Right lobe of liver (tissue), 6 donors: ENCODE measurements at regions not wholly inside any gene's neighbourhood (a gene's known extent, or its start where the extent isn't known, plus 50 kb on each side); places are given as distances from the start of the nearest gene placed in this dataset.

Source experiments
- ATAC-seq, 4 donors: fragments of 200-7000 bp; cut with Tn5 transposase; one replicate each; pipeline ENCODE4 v1.9.1; 2020; ENCODE audit warnings: mild to moderate bottlenecking in 4 of 4, moderate library complexity in 4 of 4
- DNase-seq, 3 donors: peaks; one replicate each; pipeline ENCODE4 v3.0.0-alpha.2; 2020
- H3K27ac ChIP-seq, 3 donors: fragments of 200-600 bp; one replicate each; pipeline ENCODE4 v1.8.0; 2022
- H3K27me3 ChIP-seq, 2 donors: fragments of 200-600 bp; one replicate each; pipeline ENCODE4 v1.8.0; 2022
- H3K36me3 ChIP-seq, 4 donors: fragments of 200-600 bp; sonication (generic) in 1 of 4; one replicate each; pipeline versions ENCODE4 v1.5.1 to v1.8.0; 2017 to 2022; ENCODE audit warnings: control low read depth in 1 of 4
- H3K4me1 ChIP-seq, 4 donors: fragments of 200-600 bp; sonication (generic) in 1 of 4; one replicate each; pipeline versions ENCODE4 v1.5.1 to v1.8.0; 2017 to 2022; ENCODE audit warnings: control low read depth in 1 of 4
- H3K4me3 ChIP-seq, 3 donors: fragments of 200-600 bp; one replicate each; pipeline ENCODE4 v1.8.0; 2022
- H3K9me3 ChIP-seq, 4 donors: fragments of 200-600 bp; sonication (generic) in 1 of 4; one replicate each; pipeline versions ENCODE4 v1.5.1 to v1.8.0; 2017 to 2022; ENCODE audit warnings: control low read depth in 1 of 4
- POLR2A ChIP-seq: fragments of 450-650 bp; IDR thresholded peaks from one replicate; pipeline ENCODE4 v1.6.1; 2017; ENCODE audit warnings: antibody characterized with exemption, mild to moderate bottlenecking
- WGBS: methylation state at CpG from one replicate; pipeline ENCODE4 v1.1.6; 2018; ENCODE audit warnings: low coverage, low lambda C conversion rate; ENCODE audit not compliant: insufficient coverage; ENCODE audit errors: missing lambda C conversion rate; 5-methylcytosine and 5-hydroxymethylcytosine counted together
- intact Hi-C, 2 donors: fragments of 100-400 bp; cut with DNase I; formaldehyde crosslinking; loops; one replicate each; pipeline versions ENCODE4 v1.11.2 to v1.14.1; 2022
- TF ChIP-seq, protein P1 (sequence below), 4 donors: fragments of 200-600 bp in 3 of 4; fragments of 450-650 bp in 1 of 4; IDR thresholded peaks; one replicate each; pipeline versions ENCODE4 v1.5.1 to v1.8.0; 2016 to 2022; ENCODE audit warnings: antibody characterized with exemption in 4 of 4, mild to moderate bottlenecking in 2 of 4
- donor health status: DM: no; HTN: yes; CAD: no.
- donor health status: DM: no; HTN: no; CAD: no.
- donor health status: DM: no; HTN: no; CAD: no.
- donor health status: DM: no; HTN: yes; CAD: no.
- donor health status: DM: no; HTN: yes; CAD: no.

- DNase-seq (no peak), ATAC-seq (no peak)
- TF ChIP-seq POLR2A = no peak
- TF ChIP-seq, protein P1, sequence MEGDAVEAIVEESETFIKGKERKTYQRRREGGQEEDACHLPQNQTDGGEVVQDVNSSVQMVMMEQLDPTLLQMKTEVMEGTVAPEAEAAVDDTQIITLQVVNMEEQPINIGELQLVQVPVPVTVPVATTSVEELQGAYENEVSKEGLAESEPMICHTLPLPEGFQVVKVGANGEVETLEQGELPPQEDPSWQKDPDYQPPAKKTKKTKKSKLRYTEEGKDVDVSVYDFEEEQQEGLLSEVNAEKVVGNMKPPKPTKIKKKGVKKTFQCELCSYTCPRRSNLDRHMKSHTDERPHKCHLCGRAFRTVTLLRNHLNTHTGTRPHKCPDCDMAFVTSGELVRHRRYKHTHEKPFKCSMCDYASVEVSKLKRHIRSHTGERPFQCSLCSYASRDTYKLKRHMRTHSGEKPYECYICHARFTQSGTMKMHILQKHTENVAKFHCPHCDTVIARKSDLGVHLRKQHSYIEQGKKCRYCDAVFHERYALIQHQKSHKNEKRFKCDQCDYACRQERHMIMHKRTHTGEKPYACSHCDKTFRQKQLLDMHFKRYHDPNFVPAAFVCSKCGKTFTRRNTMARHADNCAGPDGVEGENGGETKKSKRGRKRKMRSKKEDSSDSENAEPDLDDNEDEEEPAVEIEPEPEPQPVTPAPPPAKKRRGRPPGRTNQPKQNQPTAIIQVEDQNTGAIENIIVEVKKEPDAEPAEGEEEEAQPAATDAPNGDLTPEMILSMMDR (IDR thresholded peaks at IDR 0.05) = no peak
- no peaks in the 10 kb centered on the region for H3K27me3 ChIP-seq
- H3K4me1 ChIP-seq = no peaks in the 10 kb centered on the region
- no peaks in the 10 kb centered on the region for H3K36me3 ChIP-seq
- H3K9me3 ChIP-seq = no peaks in the 10 kb centered on the region
- intact Hi-C loops = no loop called here
- WGBS = 55% methylated on average over 5 of the region's 5 CpGs
- H3K4me3 ChIP-seq = no peak overlapping the region
- H3K27ac ChIP-seq = no peak overlapping the region
Measured at GRCh38 chr18:66707473-66707872, 103.6 kb upstream of the CDH19 start.

DNA sequence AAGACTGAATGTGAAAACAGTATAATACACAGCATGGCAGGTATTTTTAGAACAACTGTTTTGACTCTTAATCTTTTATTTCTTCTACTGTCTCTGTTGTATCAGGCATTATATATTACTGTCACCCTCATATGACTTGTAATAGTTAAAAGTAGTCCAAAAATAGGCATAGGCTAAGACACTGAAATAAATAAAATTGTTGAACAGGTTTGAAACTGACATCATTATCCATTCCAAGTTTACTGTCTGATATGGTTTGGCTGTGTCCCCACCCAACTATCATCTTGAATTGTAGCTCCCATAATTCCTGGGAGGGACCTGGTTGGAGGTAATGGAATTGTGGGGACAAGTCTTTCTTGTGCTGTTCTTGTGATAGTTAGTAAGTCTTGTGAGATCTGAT, 91.4 kb upstream of the CDH19 start:
- Histone ChIP-seq H3K4me3 (no peak overlapping the region), H3K4me1 (no peaks in the 10 kb centered on the region), H3K36me3 (no peaks in the 10 kb centered on the region), H3K9me3 (no peaks in the 10 kb centered on the region), H3K27me3 (no peaks in the 10 kb centered on the region), H3K27ac (no peak overlapping the region)
- DNase-seq (no peak), ATAC-seq (no peak)
- intact Hi-C loops = no loop called here
- no peak for TF ChIP-seq POLR2A
- TF ChIP-seq, protein P1 (IDR thresholded peaks at IDR 0.05) = no peak

GRCh38 chr18:66694852-66695251, 91.0 kb upstream of the CDH19 start:
- no peak overlapping the region for H3K27ac ChIP-seq
- intact Hi-C loops = no loop called here
- no peaks in the 10 kb centered on the region for H3K27me3 ChIP-seq
- no peaks in the 10 kb centered on the region for H3K9me3 ChIP-seq
- DNase-seq (no peak), ATAC-seq (no peak)
- no peaks in the 10 kb centered on the region for H3K36me3 ChIP-seq
- 45% methylated on average over 1 of the region's 1 CpG for WGBS
- no peak for TF ChIP-seq POLR2A
- TF ChIP-seq, protein P1 (IDR thresholded peaks at IDR 0.05) = no peak
- no peaks in the 10 kb centered on the region for H3K4me1 ChIP-seq
- H3K4me3 ChIP-seq = no peak overlapping the region

DNA sequence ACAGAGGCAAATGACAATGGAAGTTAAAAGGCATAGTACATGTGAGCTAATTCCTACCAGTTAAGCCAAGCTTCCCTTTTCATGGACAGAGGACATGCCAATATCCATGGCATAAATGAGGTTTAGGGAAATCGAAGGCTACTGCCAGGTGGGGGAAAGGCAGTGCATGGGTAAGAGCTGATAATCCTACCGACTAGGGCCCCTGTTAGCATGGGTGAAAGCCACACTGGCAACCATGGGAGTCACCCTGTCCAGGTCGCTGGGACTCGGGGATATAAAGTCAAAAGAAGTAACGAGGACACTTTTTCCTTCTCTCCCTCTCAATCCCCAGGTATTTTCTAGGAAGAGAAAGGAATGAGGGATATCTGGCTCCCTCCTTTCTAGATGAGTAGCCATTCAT, 83.7 kb upstream of the CDH19 start:
- H3K4me3 ChIP-seq = no peak overlapping the region
- H3K36me3 ChIP-seq = no peaks in the 10 kb centered on the region
- no peak overlapping the region for H3K27ac ChIP-seq
- no peak for TF ChIP-seq POLR2A
- TF ChIP-seq, protein P1 (IDR thresholded peaks at IDR 0.05) = no peak
- intact Hi-C loops = no loop called here
- peaks cover 0 to 3% (median 0%) of the 10 kb centered on the region in 4 donors for H3K9me3 ChIP-seq
- DNase-seq (no peak), ATAC-seq (no peak)
- H3K27me3 ChIP-seq = no peaks in the 10 kb centered on the region
- WGBS = 50% methylated on average over 2 of the region's 5 CpGs
- no peaks in the 10 kb centered on the region for H3K4me1 ChIP-seq

DNA sequence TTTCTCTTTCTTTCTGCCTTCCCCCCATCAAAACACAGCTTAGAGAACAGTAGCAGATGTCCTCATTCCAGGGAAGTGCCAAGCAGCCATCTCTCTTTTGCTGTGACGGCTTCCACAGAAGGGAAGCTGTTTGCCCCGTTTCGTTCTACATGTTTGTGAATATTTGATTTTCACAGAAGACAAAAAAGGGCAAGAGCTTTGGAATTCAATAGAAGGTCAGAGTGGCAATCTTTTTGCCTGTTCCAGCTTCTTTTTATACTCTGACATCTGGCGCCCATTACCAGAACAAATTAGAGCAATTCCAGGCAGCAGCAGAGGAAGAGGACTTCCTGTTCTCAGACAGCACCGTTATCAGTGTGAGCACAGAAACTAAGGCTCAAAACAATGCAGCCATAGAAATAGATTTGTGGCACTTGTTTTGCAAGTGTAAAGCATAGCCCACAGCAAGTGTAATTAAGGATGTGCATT, 79.0 kb upstream of the CDH19 start:
- TF ChIP-seq, protein P1 (IDR thresholded peaks at IDR 0.05) = no peak
- TF ChIP-seq POLR2A = no peak
- Histone ChIP-seq H3K36me3 (no peaks in the 10 kb centered on the region), H3K9me3 (peaks cover 0 to 3% (median 0%) of the 10 kb centered on the region in 4 donors), H3K27me3 (no peaks in the 10 kb centered on the region), H3K27ac (peak overlapping the region in 2 of 3 donors; percentile 24 to 34), H3K4me3 (no peak overlapping the region), H3K4me1 (no peaks in the 10 kb centered on the region)
- intact Hi-C loops = no loop called here
- 18% methylated on average over 5 of the region's 5 CpGs for WGBS
- DNase-seq (no peak), ATAC-seq (peak; percentile 71 to 90 (median 80))
